Glomerular endothelial cell (primary cell): ENCODE measurements at regions not wholly inside any gene's neighbourhood (a gene's known extent, or its start where the extent isn't known, plus 50 kb on each side); places are given as distances from the start of the nearest gene placed in this dataset.

ENCODE experiments used
- DNase-seq: peaks from one replicate; pipeline ENCODE4 v3.0.0-alpha.2; 2011; ENCODE audit warnings: low read depth, low spot score; ENCODE audit errors: extremely low read depth

DNA sequence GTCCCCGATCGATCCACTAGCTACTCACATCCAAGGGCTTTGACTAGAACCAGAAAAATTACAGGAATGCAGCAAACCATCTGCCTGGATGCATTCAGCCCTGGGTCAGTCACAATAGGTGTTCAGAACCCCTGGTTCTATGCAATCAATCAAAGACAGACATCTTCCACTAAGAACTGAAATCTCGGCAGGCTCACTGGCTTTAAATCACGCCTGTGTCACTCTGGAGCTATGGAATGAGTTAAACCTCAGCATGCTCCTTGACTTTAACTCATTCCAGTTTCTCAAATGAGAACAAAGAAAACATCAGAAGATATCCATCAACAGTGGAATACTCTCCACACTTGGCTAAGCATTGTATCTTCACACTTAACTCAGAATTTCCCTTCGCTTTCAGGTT, 68.1 kb upstream of the SPTBN1 start:
- no peak for DNase-seq

DNA sequence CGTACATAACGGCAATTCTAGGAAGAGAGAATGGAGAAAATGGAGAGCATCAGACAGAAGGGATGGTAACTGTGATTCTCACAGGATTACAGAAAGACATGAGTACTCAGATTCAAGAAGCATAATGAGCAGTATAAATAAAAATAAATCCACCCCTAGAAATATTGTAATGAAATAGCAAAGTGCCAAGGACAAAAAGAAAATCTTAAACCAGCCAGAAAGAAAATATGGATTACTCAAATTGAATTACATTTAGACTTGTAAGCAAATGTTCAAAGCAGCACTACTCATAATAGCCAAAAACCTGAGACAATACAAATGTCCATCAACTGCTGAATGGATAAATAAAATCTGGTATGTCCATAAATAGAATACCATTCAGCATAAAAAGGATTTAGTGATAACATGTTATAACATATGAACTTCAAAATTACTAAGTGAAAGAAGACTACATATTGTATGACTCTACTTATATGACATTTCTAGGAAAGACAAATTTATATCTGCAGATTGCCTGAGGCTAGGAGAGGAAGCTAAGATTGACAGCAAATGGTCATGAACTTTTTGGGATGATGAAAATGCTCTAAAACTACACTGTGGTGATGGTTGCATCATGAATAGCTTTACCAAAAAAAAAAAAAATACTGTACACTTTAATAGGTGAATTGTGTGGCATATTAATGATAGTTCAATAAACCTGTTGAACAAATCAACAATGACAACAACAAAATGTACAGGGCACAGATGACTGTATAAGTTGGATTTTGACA, 63.4 kb upstream of the SPTBN1 start:
- DNase-seq = no peak

- DNase-seq = no peak
Measured at GRCh38 chr2:54394392-54394791, 61.7 kb upstream of the SPTBN1 start.

DNA sequence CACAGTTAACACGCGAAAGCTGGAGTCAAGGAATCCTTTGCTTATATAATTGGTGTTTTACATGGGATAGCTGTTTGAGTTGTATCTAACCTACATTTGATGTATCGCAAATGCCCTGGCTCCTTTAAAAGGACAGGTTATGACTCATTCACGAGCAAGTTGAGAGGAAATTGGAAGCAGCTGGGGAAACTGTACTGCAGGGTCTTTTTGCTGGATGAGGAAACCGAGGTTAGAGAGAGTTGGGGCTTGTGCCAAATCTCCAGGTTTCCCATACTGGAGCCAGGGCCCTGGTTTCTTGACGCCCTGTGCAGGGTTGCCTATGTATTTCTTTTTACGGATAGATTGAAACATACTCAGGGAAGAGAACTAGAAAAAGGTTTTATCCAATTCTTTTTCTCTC, 60.0 kb upstream of the SPTBN1 start:
- DNase-seq = peak; percentile 71

GRCh38 chr2:54396798-54397197, 59.3 kb upstream of the SPTBN1 start:
- DNase-seq = no peak

GRCh38 chr2:54397426-54397825, 58.7 kb upstream of the SPTBN1 start:
- no peak for DNase-seq

DNA sequence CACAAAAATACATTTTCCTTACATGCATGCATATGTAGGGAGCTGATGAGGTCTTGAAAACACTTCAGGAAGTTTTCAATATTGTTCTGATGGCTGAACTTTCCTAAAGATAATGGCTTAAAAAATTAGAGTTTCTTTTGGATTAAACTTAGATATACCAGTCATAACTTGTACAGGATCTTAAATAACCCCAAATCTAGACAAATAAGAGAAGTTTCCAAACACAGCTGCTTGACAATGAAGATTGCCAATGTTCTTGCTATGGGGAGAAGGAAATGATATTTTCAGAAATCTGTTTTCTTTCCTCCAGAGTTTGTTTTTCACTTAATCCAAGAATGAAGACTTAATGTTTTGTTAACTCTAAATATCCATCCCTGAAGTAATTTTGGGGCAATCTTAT, 54.6 kb upstream of the SPTBN1 start:
- DNase-seq = no peak

DNA sequence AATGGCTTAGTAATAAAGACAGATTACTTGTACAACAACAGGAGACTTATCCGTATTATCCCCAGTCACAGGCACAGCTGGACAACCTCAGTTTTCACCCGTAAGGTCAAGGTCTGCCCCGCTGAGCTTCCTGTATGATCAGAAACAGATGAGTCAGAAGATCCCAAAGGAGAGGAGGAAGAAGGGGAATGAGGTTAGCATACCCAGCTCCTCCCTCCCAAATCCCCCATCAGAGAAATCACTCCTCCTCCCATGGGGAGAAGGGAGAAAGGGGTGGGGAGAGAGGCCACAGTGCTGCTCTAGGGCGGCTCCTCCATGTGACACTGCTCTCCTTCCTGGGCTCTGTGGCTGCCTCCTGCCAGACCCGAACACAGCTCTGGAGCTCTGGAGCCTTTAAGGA, 53.8 kb upstream of the SPTBN1 start:
- no peak for DNase-seq

DNA sequence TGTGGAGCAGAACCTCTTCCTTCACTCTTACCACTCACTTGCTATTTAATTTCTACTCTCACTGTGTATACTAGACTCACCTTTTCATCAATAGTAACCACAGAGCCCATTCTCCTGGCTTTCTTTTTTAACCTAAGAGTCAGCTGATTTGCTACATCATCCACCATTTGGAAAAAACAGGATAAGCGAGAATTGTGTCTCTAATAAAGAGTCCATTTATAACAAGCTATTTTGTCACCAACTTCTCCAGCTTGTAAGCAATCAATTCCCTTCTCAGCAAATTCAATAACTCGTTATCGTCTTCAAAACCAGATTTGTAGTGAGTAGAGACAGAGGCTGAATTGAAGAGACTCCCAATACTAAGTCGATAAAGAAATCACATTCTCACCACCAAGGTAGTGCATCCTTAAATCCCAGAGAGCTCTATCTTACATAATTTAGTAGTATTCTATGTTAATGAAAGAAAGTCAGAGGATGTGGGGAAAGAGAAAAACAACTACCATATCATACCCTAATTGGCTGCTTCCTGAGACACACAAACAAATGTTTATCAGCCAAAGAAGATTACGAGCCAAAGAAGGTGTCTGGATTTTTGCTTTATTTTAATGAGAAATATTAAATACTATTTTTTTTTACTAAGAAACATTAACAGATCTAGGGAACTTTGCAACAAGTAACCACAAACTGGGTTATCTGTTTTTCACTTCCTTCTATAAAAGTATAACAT, 52.5 kb upstream of the SPTBN1 start:
- DNase-seq = no peak

- DNase-seq = no peak
Measured at GRCh38 chr2:54404270-54404669, 51.9 kb upstream of the SPTBN1 start.

DNA sequence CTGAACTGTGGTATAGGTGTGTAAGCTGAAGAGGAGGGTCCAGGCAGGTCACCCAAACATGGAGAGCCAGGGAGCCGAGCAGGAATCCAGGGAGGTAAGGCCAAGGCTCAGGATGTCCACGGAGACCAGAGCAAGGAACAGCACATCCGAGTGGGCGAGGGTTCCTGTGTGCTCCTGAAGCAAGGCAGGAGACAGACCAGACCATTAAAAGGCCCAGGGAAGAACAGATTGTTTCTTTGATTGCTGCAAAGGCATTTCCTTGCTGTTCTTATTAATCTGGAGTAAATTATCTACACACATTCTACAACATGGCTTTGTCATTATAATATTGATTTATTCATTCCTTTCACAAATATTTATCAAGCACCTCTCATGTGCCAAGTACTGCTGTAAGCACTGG, 50.1 kb upstream of the SPTBN1 start:
- DNase-seq = no peak
